ENCODE measurements at regions not wholly inside any gene's neighbourhood (a gene's known extent, or its start where the extent isn't known, plus 50 kb on each side); places are given as distances from the start of the nearest gene placed in this dataset.

- TF ChIP-seq CTCF (conservative IDR thresholded peaks at IDR 0.05) (no peak), ZFX (IDR thresholded peaks at IDR 0.05) (no peak)
Measured at GRCh38 chr5:93120051-93120450, 461.0 kb downstream of the NR2F1-AS1 start.
